A673 (cell line): ENCODE measurements at regions not wholly inside any gene's neighbourhood (a gene's known extent, or its start where the extent isn't known, plus 50 kb on each side); places are given as distances from the start of the nearest gene placed in this dataset.

Experiments
- CTCF ChIP-seq: fragments of 300-800, 200-600 bp; sonication (generic); conservative IDR thresholded peaks from 2 replicates; pipeline ENCODE4 v1.5.1; 2017; ENCODE audit warnings: low read depth, mild to moderate bottlenecking, antibody characterized with exemption, low read length, moderate library complexity, mixed read lengths
- EZH2 ChIP-seq: fragments of 200-600 bp; sonication (generic); IDR thresholded peaks from 2 replicates; pipeline ENCODE4 v1.6.1; 2017; ENCODE audit warnings: borderline replicate concordance, low read depth, mild to moderate bottlenecking, mixed read lengths, antibody characterized with exemption, low read length; ENCODE audit not compliant: poor library complexity, severe bottlenecking

DNA sequence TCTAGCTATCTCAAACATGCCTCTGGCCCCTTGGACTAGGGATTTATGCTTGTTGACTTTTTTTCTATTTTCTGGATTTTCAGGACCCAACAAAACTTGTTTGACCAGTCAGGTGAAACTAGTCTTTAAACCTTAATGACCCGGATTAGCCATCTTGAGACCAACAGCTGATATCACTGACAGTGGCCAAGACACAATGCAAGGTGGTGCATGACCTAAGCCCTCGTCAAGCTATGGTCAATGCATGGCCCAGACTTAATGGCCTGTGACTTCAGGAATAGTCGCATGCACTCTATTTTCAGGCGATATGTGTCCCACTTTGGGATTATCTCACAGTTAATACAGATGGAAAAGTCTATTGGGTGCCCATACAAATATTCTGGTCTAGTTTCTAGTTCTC is 190.4 kb downstream of the ZBTB18 start:
- TF ChIP-seq CTCF (no peak), EZH2 (no peak)
